ENCODE measurements at regions not wholly inside any gene's neighbourhood (a gene's known extent, or its start where the extent isn't known, plus 50 kb on each side); places are given as distances from the start of the nearest gene placed in this dataset.

DNA sequence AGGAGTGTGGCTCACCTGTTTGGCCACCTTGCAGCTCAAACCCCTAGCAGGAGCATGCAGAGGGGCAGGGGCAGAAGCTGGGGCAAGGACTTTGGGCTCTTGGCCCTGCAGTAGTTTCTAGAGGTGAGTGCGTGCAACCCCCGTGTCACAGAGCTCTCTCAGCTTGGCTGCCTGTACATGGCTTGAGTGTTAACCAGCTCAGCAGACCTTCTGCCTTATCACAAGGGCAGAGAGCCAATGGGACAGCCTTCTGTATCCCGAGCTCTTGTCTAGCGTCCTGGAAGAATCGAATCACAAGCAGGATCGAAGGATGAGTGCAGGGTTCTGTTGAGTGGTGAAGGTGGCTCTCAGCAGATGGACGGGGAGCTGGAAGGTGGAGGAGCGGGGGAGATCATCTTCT is 120.3 kb upstream of the TMEM18 start:
- Histone ChIP-seq H3K27me3 (ENCODE audit: insufficient read depth, low read length) (no peaks in the 10 kb centered on the region), H3K36me3 (ENCODE audit: insufficient read depth, low read length) (no peaks in the 10 kb centered on the region), H3K27ac (ENCODE audit: low read depth, low read length) (no peak overlapping the region), H3K4me3 (ENCODE audit: low read depth, low read length) (no peak overlapping the region), H3K4me1 (ENCODE audit: control insufficient read depth, insufficient read depth, low read length, unreplicated experiment) (no peaks in the 10 kb centered on the region), H2AFZ (ENCODE audit: low read length, unreplicated experiment) (no peak overlapping the region), H3K79me2 (ENCODE audit: control insufficient read depth, insufficient read depth, low read length, unreplicated experiment) (no peaks in the 10 kb centered on the region)

DNA sequence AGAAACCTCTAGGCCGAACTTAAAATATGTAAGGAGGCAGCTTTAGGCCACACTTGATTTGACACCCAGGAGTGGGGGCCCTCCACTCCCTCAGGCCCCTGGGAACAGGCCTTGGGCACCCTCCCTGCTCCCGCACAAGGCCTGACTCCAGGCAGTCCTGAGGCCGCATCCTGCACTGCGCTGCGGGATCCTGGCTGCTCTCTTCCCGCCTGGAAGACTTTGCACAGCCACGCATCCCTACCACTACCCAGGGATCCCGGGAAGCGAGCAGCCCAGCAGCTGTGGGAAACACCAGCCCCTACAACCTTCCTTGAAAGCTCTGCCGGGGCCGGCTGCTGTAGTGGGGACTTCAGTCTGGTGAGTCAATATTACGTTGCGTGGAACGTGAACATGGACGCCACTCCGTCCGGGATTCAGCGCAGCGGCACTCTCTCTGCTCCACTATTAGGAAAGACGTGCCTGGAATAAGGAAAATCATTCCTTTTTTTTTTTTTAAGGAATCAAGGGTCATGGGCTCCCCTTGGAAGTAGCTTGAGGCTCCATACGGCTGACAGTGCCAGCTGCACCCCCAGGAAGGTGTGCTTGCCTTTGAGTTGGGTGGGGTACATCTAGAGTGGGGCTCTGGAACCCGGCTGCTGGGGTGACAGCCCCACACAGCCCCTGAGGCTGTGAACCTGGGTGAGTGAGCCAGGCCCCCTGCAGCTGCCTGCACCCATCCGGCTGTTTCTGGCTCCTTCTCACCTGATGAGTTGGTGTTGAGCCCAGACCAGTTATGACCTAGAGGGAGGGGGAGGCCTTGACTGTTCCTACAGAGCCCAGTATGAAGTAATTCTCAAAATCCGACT is 119.2 kb upstream of the TMEM18 start:
- Histone ChIP-seq H3K27me3 (ENCODE audit: insufficient read depth, low read length) (no peaks in the 10 kb centered on the region), H3K4me3 (ENCODE audit: low read depth, low read length) (no peak overlapping the region), H3K79me2 (ENCODE audit: control insufficient read depth, insufficient read depth, low read length, unreplicated experiment) (no peaks in the 10 kb centered on the region), H2AFZ (ENCODE audit: low read length, unreplicated experiment) (no peak overlapping the region), H3K36me3 (ENCODE audit: insufficient read depth, low read length) (no peaks in the 10 kb centered on the region), H3K4me1 (ENCODE audit: control insufficient read depth, insufficient read depth, low read length, unreplicated experiment) (no peaks in the 10 kb centered on the region), H3K27ac (ENCODE audit: low read depth, low read length) (no peak overlapping the region)

DNA sequence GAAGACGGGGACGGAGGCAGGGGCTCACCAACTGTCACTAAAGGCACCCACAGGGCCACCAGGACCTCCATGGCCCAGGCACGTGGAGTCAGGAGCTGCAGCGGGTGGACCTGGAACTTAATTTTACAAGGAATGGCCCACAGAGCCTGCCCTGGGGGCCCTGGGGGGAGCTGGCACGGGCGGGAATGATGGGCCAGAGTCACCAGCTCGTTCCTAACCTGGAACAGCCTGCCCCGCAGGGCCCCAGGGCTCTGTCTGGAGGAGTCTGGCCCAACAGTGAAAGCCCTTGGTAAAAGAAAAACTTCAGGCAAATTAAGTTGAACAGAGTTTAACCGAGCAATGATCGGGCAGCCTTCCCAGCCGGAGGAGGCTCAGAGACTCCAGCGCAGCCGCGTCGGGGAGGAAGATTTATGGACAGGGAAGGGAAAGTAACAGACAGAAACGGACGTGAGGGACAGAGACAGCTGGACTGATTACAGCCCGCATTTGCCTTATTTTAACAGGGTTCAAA is 118.4 kb upstream of the TMEM18 start:
- no peaks in the 10 kb centered on the region for H3K27me3 ChIP-seq (ENCODE audit: insufficient read depth, low read length)

DNA sequence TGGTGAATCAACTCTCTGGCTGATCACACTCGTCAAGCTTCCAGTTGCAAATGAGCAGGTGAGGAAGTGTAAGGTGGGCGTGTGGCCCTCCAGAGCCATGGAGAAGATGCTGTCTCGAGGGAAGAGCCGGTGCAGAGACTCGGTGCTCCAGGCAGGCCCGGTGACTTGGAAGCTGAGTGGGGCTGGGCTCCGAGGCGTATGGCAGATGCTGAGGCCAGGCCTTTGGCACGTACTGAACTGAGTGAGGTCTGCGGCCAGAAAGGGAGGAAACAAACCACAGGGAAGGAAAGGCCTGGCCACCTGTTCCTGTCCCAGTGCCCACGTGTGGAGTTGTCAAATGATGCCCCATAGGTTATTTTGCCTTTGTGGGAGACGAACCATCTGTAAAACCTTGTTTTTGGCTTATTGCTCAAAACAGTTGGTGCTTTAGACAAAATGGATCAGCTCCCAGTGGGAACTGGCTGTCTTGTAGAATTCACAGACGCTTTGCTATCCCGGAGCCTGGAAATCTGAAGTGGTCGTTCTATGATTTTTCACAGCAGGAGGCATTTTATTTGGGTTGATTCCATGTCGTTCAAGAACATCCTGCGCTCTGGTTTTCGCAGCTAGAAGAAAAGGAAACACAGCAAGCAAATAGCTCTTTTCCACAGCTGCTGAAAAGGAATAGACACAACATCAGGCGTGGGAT is 117.5 kb upstream of the TMEM18 start:
- no peak overlapping the region for H3K4me3 ChIP-seq (ENCODE audit: low read depth, low read length)
- H3K27ac ChIP-seq (ENCODE audit: low read depth, low read length): no peak overlapping the region
- H3K4me1 ChIP-seq (ENCODE audit: control insufficient read depth, insufficient read depth, low read length, unreplicated experiment): no peaks in the 10 kb centered on the region
- H3K36me3 ChIP-seq (ENCODE audit: insufficient read depth, low read length): no peaks in the 10 kb centered on the region
- H3K27me3 ChIP-seq (ENCODE audit: insufficient read depth, low read length): no peaks in the 10 kb centered on the region
- no peaks in the 10 kb centered on the region for H3K79me2 ChIP-seq (ENCODE audit: control insufficient read depth, insufficient read depth, low read length, unreplicated experiment)
- H2AFZ ChIP-seq (ENCODE audit: low read length, unreplicated experiment): no peak overlapping the region

More for the DNA sequence above, 118.4 kb upstream of the TMEM18 start:
- Histone ChIP-seq H3K4me3 (ENCODE audit: low read depth, low read length) (no peak overlapping the region), H3K79me2 (ENCODE audit: control insufficient read depth, insufficient read depth, low read length, unreplicated experiment) (no peaks in the 10 kb centered on the region), H3K27ac (ENCODE audit: low read depth, low read length) (no peak overlapping the region), H3K4me1 (ENCODE audit: control insufficient read depth, insufficient read depth, low read length, unreplicated experiment) (no peaks in the 10 kb centered on the region), H2AFZ (ENCODE audit: low read length, unreplicated experiment) (no peak overlapping the region), H3K36me3 (ENCODE audit: insufficient read depth, low read length) (no peaks in the 10 kb centered on the region)

DNA sequence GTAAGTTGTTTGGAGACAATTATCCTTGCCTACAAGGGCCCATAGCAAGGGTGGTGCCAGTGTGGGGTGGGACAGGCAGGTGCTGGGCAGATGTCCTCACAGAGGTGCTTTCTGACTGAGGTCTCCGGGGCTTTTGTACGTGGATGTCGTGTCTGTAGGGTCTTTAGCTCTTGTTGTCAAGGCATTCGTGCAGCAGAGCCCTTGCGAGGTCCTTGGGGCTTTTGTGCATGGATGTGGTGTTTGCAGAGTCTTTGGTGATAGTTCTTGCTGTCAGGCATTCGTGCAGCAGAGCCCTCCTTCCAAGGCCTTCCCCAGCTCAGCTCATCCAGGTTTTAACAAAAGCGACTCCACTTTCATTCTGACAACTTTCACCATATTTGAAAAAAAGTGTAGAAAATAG is 116.0 kb upstream of the TMEM18 start:
- Histone ChIP-seq H2AFZ (ENCODE audit: low read length, unreplicated experiment) (no peak overlapping the region), H3K27me3 (ENCODE audit: insufficient read depth, low read length) (no peaks in the 10 kb centered on the region), H3K27ac (ENCODE audit: low read depth, low read length) (no peak overlapping the region), H3K79me2 (ENCODE audit: control insufficient read depth, insufficient read depth, low read length, unreplicated experiment) (no peaks in the 10 kb centered on the region), H3K4me3 (ENCODE audit: low read depth, low read length) (no peak overlapping the region), H3K36me3 (ENCODE audit: insufficient read depth, low read length) (no peaks in the 10 kb centered on the region), H3K4me1 (ENCODE audit: control insufficient read depth, insufficient read depth, low read length, unreplicated experiment) (no peaks in the 10 kb centered on the region)

DNA sequence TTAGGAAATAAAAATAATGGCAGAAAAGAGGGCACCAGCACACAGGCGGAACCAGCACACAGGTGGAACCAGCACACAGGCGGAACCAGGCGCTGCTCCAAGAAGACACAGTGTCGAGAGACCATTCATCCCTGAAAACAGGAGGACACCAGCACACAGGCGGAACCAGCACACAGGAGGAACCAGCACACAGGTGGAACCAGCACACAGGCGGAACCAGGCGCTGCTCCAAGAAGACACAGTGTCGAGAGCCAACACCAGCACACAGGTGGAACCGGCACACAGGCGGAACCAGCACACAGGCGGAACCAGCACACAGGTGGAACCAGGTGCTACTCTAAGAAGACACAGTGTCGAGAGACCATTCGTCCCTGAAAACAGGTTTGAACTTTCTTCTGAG is 115.5 kb upstream of the TMEM18 start:
- no peaks in the 10 kb centered on the region for H3K27me3 ChIP-seq (ENCODE audit: insufficient read depth, low read length)

DNA sequence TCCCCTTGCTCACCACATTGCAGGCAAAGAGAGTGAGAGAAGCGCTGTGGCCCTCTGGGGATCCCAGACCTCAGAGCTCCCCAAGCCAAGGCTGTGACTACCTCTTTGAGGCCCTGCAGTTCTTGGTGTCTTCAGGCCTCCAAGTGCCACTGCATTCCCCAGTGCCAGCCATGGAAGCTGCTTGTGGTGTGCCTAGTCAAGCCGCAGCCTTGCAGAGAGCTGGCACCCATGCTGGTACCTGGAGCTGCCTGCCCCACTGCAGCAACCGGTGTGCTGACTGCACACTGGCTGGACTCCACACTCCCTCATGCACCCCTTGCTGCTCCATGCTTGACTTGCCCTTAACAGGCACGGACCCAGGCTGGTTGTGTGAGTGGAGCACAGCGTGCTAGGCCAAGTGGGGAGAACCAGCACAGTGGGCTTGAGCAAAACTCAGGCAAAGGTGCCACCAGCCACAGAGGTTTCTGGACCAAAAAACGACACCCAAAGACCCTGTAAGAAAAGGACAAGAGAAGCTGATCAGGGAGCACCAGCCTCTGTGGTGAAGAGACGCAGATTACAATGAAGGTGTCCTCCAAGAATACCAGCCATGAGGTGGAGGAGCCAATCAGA is 113.5 kb upstream of the TMEM18 start:
- Histone ChIP-seq H3K27ac (ENCODE audit: low read depth, low read length) (no peak overlapping the region), H3K27me3 (ENCODE audit: insufficient read depth, low read length) (no peaks in the 10 kb centered on the region), H3K4me1 (ENCODE audit: control insufficient read depth, insufficient read depth, low read length, unreplicated experiment) (no peaks in the 10 kb centered on the region), H3K36me3 (ENCODE audit: insufficient read depth, low read length) (no peaks in the 10 kb centered on the region), H3K79me2 (ENCODE audit: control insufficient read depth, insufficient read depth, low read length, unreplicated experiment) (no peaks in the 10 kb centered on the region), H2AFZ (ENCODE audit: low read length, unreplicated experiment) (no peak overlapping the region), H3K4me3 (ENCODE audit: low read depth, low read length) (no peak overlapping the region)

More for the DNA sequence above, 115.5 kb upstream of the TMEM18 start:
- no peak overlapping the region for H3K27ac ChIP-seq (ENCODE audit: low read depth, low read length)
- H3K36me3 ChIP-seq (ENCODE audit: insufficient read depth, low read length): no peaks in the 10 kb centered on the region
- no peaks in the 10 kb centered on the region for H3K79me2 ChIP-seq (ENCODE audit: control insufficient read depth, insufficient read depth, low read length, unreplicated experiment)
- no peak overlapping the region for H2AFZ ChIP-seq (ENCODE audit: low read length, unreplicated experiment)
- H3K4me3 ChIP-seq (ENCODE audit: low read depth, low read length): no peak overlapping the region
- no peaks in the 10 kb centered on the region for H3K4me1 ChIP-seq (ENCODE audit: control insufficient read depth, insufficient read depth, low read length, unreplicated experiment)

DNA sequence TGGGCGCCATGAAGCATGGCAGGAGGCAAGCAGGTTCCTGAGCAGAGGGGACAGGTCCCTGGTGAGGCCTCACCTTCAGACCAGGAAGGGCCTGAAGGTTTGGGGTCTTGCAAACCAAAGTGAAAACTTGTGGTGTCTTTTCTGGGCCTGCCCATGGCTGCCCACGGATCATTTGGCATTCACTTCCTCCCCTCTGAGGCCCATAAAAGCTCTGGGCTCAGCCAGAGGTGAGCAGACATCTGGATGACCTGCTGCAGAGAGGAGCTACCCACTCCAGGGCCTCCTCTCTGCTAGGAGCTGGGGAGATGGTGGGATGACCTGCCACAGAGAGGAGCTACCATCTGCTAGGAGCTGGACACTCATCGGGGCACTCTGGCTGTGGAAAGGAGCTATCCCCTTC is 112.9 kb upstream of the TMEM18 start:
- no peaks in the 10 kb centered on the region for H3K27me3 ChIP-seq (ENCODE audit: insufficient read depth, low read length)
- H2AFZ ChIP-seq (ENCODE audit: low read length, unreplicated experiment): no peak overlapping the region
- H3K27ac ChIP-seq (ENCODE audit: low read depth, low read length): no peak overlapping the region

DNA sequence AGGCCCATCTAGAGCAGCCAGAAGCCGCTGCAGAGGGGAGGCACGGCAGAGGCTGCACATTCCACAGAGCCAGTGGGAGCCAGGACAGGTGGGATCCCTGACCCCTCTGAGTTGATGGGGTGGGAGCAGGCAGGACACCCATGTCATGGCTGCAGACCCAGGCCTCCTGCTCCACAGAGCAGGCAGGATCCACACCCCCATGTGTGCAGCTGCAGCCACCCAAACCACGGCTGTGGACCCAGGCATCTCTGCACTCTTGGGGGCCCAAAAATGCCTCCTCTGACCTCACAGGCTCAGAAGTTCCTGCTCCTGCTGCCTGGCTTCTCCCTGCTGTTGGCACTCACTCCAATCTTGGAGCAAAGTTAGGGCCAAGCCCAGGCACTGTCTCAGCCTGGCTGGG is 112.3 kb upstream of the TMEM18 start:
- H3K27me3 ChIP-seq (ENCODE audit: insufficient read depth, low read length): no peaks in the 10 kb centered on the region
- H3K79me2 ChIP-seq (ENCODE audit: control insufficient read depth, insufficient read depth, low read length, unreplicated experiment): no peaks in the 10 kb centered on the region
- no peaks in the 10 kb centered on the region for H3K4me1 ChIP-seq (ENCODE audit: control insufficient read depth, insufficient read depth, low read length, unreplicated experiment)
- H3K36me3 ChIP-seq (ENCODE audit: insufficient read depth, low read length): no peaks in the 10 kb centered on the region
- H2AFZ ChIP-seq (ENCODE audit: low read length, unreplicated experiment): no peak overlapping the region
- no peak overlapping the region for H3K27ac ChIP-seq (ENCODE audit: low read depth, low read length)
- no peak overlapping the region for H3K4me3 ChIP-seq (ENCODE audit: low read depth, low read length)

More for the DNA sequence above, 112.9 kb upstream of the TMEM18 start:
- Histone ChIP-seq H3K4me3 (ENCODE audit: low read depth, low read length) (no peak overlapping the region), H3K79me2 (ENCODE audit: control insufficient read depth, insufficient read depth, low read length, unreplicated experiment) (no peaks in the 10 kb centered on the region), H3K36me3 (ENCODE audit: insufficient read depth, low read length) (no peaks in the 10 kb centered on the region), H3K4me1 (ENCODE audit: control insufficient read depth, insufficient read depth, low read length, unreplicated experiment) (no peaks in the 10 kb centered on the region)

DNA sequence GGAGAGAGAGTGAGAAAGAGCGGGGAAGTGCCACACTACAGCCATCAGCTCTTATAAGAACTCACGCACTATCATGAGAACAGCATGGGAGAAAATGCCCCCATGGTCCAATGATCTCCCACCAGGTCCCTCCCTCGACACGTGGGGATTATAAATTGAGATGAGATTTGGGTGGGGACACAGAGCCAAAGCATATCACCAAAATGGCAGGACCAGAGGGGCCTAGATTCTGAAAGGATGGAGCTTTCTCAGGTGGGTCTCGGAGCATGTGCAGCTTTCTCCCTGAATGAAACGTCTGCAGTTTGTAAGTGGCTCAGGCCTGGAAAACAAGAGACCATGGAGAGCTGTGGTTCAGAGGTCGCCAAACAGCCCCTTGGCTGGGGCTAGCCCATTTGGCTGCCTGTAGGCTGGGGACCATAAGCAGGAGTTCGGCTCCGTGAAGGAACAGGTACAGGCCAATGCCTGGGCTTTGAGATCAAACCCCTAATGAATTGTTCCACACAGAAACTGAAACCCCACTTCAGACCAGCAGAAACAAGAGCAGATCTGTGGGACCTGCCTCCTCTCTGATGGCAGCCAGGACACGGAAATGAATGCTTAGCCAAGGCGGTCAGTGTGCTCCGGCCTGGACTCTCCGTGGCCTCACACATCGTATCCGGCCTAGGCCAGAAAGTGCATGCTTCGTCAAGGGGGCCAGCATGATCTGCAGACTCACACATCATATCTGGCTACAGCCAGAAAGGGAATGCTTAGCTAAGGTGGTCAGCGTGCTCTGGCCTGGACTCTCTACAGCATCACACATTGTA is 111.2 kb upstream of the TMEM18 start:
- Histone ChIP-seq H3K36me3 (ENCODE audit: insufficient read depth, low read length) (no peaks in the 10 kb centered on the region), H2AFZ (ENCODE audit: low read length, unreplicated experiment) (no peak overlapping the region), H3K4me1 (ENCODE audit: control insufficient read depth, insufficient read depth, low read length, unreplicated experiment) (no peaks in the 10 kb centered on the region), H3K79me2 (ENCODE audit: control insufficient read depth, insufficient read depth, low read length, unreplicated experiment) (no peaks in the 10 kb centered on the region), H3K4me3 (ENCODE audit: low read depth, low read length) (no peak overlapping the region), H3K27ac (ENCODE audit: low read depth, low read length) (no peak overlapping the region), H3K27me3 (ENCODE audit: insufficient read depth, low read length) (no peaks in the 10 kb centered on the region)

Data from ACC112 (cell line).